ENCODE measurements at regions not wholly inside any gene's neighbourhood (a gene's known extent, or its start where the extent isn't known, plus 50 kb on each side); places are given as distances from the start of the nearest gene placed in this dataset.

DNA sequence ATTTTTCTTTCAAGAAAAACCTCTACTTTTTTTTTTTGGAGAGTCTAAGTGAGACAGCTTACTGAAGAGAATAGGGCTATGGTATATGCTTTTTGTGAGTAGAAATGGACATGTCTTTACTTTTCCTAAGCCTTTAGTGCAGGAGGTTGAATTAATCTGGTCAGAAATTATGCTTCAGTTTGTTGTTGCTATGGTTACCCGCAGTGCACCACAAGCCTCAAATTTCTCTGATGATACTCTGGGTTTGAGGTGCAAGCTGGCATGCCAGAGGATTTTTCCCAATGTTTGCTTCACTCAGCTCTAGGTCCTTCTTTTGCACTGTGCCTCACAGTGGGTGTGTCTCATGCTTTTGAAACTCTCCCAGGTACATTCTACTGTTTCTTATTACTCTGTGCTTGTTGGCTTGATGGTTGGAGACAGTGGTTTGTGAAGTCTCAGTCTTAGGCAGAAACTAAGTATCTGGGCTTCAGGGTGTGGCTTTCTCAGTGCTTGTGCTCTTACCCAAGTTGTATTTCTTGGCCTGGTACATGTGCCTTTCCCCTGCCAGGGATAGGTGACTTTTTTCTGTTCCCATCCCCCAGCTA is 278.3 kb downstream of the RBM43 start:
- Histone ChIP-seq H4K20me1 (ENCODE audit: insufficient read depth) (no peaks in the 10 kb centered on the region), H3K4me1 (ENCODE audit: control insufficient read depth in 1 of 2, insufficient read depth in 2 of 2, low read length in 2 of 2) (no peaks in the 10 kb centered on the region), H3K9me2 (ENCODE audit: insufficient read depth) (no peaks in the 10 kb centered on the region), H3K4me3 (replicated peaks in 1 of 2; ENCODE audit: low read depth in 1 of 2, low read length in 2 of 2) (no peak overlapping the region), H3K9me3 (ENCODE audit: control insufficient read depth in 1 of 2, insufficient read depth in 1 of 2, low read depth in 1 of 2, low read length in 2 of 2) (no peaks in the 10 kb centered on the region), H3K9ac (ENCODE audit: low read length) (no peak overlapping the region), H3K27me3 (ENCODE audit: insufficient read depth, low read length) (no peaks in the 10 kb centered on the region), H3K79me2 (ENCODE audit: insufficient read depth, low read length) (no peaks in the 10 kb centered on the region), H3K36me3 (ENCODE audit: control insufficient read depth in 1 of 2, insufficient read depth in 2 of 2, low read length in 2 of 2) (no peaks in the 10 kb centered on the region), H3K4me2 (ENCODE audit: low read length) (no peak overlapping the region), H3K27ac (ENCODE audit: low read depth, low read length) (no peak overlapping the region), H2AFZ (ENCODE audit: low read depth, low read length, poor library complexity, severe bottlenecking) (no peak overlapping the region)
- DNase-seq (ENCODE audit: low read depth, low spot score), result no peak
- RAD21 ChIA-PET (ENCODE audit: low non-redundant PET in 1 of 2, low total read pairs in 2 of 2, uncharacterized antibody in 2 of 2, unreplicated experiment in 2 of 2), result no interaction called here
- POLR2A ChIA-PET, result no interaction called here
- intact Hi-C loops (cut with micrococcal nuclease), result no loop called here
- CTCF ChIA-PET, result no interaction called here
- BruUV-seq (replicated peaks), result no TSS peak
- ATAC-seq, result no peak
- TF ChIP-seq RAD21 (IDR thresholded peaks at IDR 0.05; ENCODE audit: low read depth) (no peak), CEBPB (IDR thresholded peaks at IDR 0.05; ENCODE audit: low read depth) (no peak), ZNF274 (IDR thresholded peaks at IDR 0.05; ENCODE audit: low read depth, low read length) (no peak), EZH2 (IDR thresholded peaks at IDR 0.05) (no peak), EZH2phosphoT487 (IDR thresholded peaks at IDR 0.05; ENCODE audit: borderline replicate concordance) (no peak), ELF1 (IDR thresholded peaks at IDR 0.05; ENCODE audit: borderline replicate concordance, low read depth) (no peak), CTCF (IDR thresholded peaks at IDR 0.05 in 2 of 3, conservative IDR thresholded peaks at IDR 0.05 in 1 of 3; ENCODE audit: borderline replicate concordance in 1 of 3, insufficient read depth in 1 of 3, low read depth in 2 of 3, low read length in 2 of 3) (no peak), ATF3 (IDR thresholded peaks at IDR 0.05) (no peak), CBX3 (IDR thresholded peaks at IDR 0.05; ENCODE audit: low read depth) (no peak), TCF7L2 (IDR thresholded peaks at IDR 0.05; ENCODE audit: borderline replicate concordance, extremely low read depth, insufficient read depth, insufficient read length) (no peak), ZBTB33 (IDR thresholded peaks at IDR 0.05; ENCODE audit: extremely low read depth, insufficient replicate concordance, low read length) (no peak), FOSL1 (IDR thresholded peaks at IDR 0.05; ENCODE audit: low read depth) (no peak), SIN3A (IDR thresholded peaks at IDR 0.05; ENCODE audit: low read depth) (no peak), SP1 (IDR thresholded peaks at IDR 0.05; ENCODE audit: low read depth) (no peak), EGR1 (IDR thresholded peaks at IDR 0.05; ENCODE audit: low read depth) (no peak), POLR2A (IDR thresholded peaks at IDR 0.05; ENCODE audit: borderline replicate concordance, extremely low read depth, insufficient read depth, insufficient read length) (no peak), POLR2AphosphoS5 (IDR thresholded peaks at IDR 0.05; ENCODE audit: low read depth, low read length) (no peak)
